ENCODE measurements at regions not wholly inside any gene's neighbourhood (a gene's known extent, or its start where the extent isn't known, plus 50 kb on each side); places are given as distances from the start of the nearest gene placed in this dataset.

DNA sequence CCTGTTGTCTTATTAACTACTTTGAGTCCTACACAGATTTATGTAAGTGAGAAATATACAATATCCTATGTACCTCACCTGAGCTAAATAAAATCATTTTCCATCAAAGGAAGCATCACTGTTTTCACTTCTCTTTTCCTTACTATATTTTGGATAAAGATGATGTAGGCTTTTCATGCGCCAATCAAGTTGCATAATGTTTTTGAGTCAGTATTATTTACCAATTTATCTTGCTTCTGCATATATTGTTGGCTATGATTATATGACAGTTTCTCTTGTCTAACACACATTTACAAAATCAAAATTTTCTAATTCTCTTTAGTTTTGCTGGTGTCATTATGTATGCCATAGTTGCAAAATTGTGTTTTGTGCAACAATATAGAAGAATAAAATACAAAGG is 67.9 kb upstream of the FRY start:
- DNase-seq: no peak

DNA sequence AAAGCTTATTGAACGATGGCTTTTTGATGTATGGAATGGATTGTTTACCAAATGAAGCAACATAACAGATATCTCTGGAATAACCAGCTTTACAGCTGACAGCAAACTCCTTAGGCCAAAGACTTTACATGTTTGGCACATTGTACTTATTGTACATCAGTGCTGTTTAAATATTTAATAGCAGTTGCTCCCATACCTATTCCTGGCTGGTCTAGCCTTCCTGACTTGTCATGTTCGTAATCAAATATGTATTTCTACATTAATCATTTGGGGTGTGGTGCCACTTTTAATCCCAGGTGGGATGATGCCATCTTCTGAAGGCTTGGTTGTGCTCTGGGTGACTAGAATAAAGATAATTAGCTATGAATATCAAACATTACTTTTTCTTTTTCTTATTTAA is 67.4 kb upstream of the FRY start:
- DNase-seq: no peak

DNA sequence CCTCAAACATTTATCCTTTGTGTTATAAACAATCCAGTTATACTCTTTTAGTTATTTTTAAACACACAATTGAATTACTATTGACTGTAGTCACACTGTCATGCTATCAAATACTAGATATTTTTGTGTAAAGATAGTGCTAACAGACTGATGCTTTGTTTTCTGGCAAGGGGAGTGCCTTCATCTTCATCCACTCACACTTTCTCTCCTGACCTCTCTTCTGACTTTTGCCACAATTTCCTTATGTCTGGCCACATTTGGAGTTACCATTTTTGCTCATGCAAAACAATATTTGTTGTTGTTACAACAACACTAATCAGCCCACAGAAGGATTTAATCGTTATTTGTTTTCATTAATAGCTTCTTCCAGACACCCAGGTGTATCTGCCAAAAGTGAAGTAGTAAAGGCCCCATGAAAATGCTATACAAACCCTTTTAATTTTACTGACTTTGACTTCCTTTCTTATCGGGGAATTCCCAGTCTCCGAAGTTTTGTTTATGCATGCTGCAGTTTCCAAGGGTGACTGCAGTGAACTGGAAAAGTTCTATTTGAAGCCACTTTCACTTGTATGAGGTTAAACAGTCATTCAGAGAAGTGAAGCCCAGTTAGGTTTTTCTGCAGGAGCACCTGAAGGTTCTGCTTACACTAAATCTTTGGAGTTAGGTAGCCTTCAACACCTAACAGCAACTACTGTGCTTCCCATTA is 66.1 kb upstream of the FRY start:
- DNase-seq: no peak

DNA sequence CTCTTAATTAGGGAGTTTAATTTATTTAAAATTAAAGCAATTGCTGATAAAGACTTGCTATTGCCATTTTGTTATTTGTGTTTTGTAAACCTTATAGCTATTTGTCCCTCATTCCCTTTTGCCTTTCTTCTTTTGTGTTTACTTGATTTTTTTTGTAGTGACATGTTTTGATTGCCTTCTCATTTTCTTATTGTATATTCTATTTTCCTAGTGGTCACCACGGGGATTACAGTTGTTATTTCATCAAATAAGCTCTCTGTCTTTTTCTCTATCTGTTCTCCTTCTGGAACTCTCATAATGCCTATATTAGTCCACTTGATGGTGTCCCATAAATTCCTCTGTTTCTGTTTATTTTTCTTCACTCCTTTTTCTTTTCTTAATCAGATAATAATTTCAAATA is 64.4 kb upstream of the FRY start:
- DNase-seq: no peak

DNA sequence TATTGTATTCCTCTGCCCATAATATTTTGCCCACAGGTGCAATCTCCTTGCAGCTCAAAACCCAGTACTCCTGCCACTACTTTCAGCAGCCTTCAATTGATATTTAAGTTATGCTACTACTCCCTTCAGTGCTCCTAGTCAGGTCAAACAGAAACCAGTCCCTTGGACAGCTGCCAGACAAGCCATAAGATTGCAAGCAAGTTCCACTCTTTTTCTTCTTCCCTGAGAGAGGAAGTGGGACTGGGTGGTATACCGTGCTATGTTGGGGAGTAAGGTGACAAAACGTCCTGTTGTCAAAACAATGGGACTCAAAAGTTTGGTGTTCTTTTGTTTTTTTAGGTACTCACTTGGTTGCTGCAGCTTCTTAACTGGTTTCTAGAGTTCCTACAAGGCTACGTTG is 63.1 kb upstream of the FRY start:
- DNase-seq: no peak

DNA sequence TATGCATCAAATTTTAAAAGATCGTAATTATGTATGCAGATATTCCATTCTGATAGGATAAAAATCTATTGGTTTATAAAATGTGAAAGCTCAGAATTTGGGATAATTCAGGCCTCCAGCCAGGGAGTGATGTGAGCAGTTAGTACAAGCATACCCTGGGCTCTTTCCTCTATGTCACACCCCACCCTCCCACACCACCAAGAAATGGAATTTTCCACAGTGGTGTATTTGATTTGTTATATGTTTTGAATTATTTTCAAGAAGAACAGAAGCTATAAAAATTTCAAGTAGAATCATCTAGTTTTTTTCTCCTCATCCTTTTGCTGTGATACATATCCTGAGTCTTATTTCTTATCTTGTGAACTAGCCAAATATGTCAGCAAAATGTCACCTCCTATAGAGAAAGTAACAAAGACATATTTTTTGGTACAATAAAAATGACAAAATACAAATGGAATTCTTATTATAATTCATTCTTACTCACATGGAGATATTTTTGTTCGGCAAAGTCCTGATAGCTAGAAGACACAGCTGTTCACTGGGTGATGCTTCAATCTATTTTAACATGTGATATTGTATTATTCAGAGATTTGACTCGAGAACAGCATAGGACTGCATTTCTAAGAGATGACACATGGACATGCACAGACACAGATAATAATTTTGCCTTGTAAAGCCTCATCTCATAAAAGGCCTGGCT is 61.2 kb upstream of the FRY start:
- DNase-seq: no peak

DNA sequence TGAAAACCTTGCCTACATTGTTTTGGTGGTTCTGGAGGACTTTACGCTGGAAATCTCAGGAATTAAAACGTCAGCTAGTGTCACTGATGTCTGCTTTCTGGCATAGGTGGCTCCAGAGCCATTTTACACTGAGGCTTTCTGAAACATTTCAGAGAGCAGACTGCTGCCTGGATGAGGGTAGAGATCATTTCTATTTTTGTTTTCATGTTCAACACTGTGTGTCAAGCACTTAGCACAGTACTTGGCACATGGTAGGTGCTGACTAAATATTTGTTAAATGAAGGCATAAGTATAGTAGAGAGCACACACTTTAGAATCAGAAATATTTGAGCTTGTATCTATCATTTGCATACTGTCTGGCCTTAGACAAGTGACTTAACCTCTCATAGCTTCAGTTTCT is 59.1 kb upstream of the FRY start:
- DNase-seq: no peak

DNA sequence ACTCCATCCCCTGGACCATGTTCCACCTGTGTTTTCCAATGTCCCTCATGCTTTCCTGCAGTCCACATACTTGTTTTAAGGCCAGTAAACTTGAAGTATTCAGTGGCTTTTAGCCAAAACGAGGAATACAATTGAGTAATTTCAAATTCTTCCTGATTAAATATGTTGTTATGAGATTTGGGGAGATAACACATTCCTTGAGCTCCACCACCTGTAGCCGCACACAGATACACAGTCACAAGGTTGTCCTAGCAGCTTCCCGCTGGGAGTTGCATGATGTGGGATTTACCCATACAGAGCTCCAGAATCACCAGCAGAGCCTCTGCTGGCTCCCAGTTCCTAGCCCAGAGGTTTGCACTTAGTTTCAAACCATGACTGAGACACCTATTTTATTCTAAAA is 53.6 kb upstream of the FRY start:
- DNase-seq: no peak

DNA sequence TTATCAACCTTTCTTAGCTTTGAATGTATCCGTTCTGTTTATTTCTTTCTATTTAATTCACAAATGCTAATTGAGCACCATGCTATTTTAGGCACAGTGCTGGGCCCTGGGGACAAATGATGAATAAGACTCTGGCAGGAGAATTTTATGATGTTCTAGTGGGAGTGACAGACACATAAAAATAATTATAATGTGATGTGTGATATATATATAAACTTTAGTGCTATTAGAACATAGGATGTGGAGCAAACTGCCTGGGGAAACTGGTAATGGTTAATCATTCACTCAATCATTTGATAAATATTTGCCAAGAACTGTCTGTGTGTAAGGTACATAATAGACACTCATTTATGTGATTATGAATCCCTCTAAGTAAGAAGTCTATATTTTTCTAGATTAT is 50.7 kb upstream of the FRY start:
- DNase-seq: no peak
